Activated naive CD8-positive, alpha-beta T cell treated with anti-CD3 and anti-CD28 coated beads, Interleukin-2, amount 50 U/mL, for 24 hours (primary cell): ENCODE measurements at regions not wholly inside any gene's neighbourhood (a gene's known extent, or its start where the extent isn't known, plus 50 kb on each side); places are given as distances from the start of the nearest gene placed in this dataset.
A peak's percentile ranks its signal among the peaks of the same experiment; 100 is the strongest.
"Not testable (repeated sequence)": the region's sequence is repeated elsewhere in the genome, so short reads cannot be mapped to it uniquely, and the experiment has no call there.

ENCODE experiments used
- ATAC-seq: fragments of 150-1000 bp; cut with Tn5 transposase; one replicate; pipeline ENCODE4 v1.10.0; 2021
- DNase-seq: peaks from one replicate; pipeline ENCODE4 v3.0.0; 2021
- H3K27ac Mint-ChIP-seq: one replicate; pipeline ENCODE4 v1.8.0; 2021; ENCODE audit warnings: mild to moderate bottlenecking, mixed read lengths
- H3K27me3 Mint-ChIP-seq: one replicate; pipeline ENCODE4 v1.8.0; 2021; ENCODE audit warnings: mixed read lengths
- H3K36me3 Mint-ChIP-seq: one replicate; pipeline ENCODE4 v1.8.0; 2021; ENCODE audit warnings: low read depth, mixed read lengths
- H3K4me1 Mint-ChIP-seq: one replicate; pipeline ENCODE4 v1.8.0; 2021; ENCODE audit warnings: mixed read lengths
- H3K4me3 Mint-ChIP-seq: one replicate; pipeline ENCODE4 v1.8.0; 2021; ENCODE audit warnings: mild to moderate bottlenecking, moderate library complexity, mixed read lengths
- H3K9me3 Mint-ChIP-seq: one replicate; pipeline ENCODE4 v1.8.0; 2021; ENCODE audit warnings: mixed read lengths

- Mint-ChIP-seq H3K9me3 (peaks cover 3% of the 10 kb centered on the region), H3K27me3 (peaks cover 39% of the 10 kb centered on the region), H3K36me3 (no peaks in the 10 kb centered on the region), H3K4me3 (peak overlapping the region; percentile 47), H3K4me1 (peaks cover 26% of the 10 kb centered on the region), H3K27ac (peak overlapping the region; percentile 62)
- peak; percentile 94 for ATAC-seq
- DNase-seq: peak; percentile 35
These were observed 121.6 kb downstream of the TLR4 start for GRCh38 chr9:117825609-117826347.

DNA sequence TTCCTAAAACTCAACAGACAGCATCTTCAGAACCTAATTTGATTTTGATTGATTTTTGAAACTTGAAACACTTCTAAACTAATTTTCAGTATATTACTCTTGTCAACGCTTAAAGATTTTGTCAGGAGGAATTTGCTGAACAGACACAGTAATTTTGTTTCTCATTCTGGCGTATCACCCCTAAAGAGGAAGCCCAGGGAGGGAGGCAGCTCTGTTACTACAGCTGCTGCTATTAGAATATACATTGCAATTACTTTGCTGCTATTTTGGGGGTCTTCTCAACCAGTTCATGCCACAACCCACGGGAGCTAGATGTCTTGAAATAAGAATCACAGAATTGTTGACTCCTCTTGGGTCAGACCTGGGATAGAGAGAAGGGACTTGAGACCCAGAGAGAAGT is 122.6 kb downstream of the TLR4 start:
- peaks cover 41% of the 10 kb centered on the region for H3K27me3 Mint-ChIP-seq
- H3K4me3 Mint-ChIP-seq: no peak overlapping the region

GRCh38 chr9:117827456-117827855 is 123.3 kb downstream of the TLR4 start:
- no peaks in the 10 kb centered on the region for H3K36me3 Mint-ChIP-seq
- H3K27me3 Mint-ChIP-seq: peaks cover 42% of the 10 kb centered on the region
- peaks cover 26% of the 10 kb centered on the region for H3K4me1 Mint-ChIP-seq
- DNase-seq (no peak), ATAC-seq (no peak)
- no peak overlapping the region for H3K4me3 Mint-ChIP-seq
- no peak overlapping the region for H3K27ac Mint-ChIP-seq
- peaks cover 3% of the 10 kb centered on the region for H3K9me3 Mint-ChIP-seq

More for the DNA sequence above, 122.6 kb downstream of the TLR4 start:
- Mint-ChIP-seq H3K4me1 (peaks cover 26% of the 10 kb centered on the region), H3K9me3 (peaks cover 3% of the 10 kb centered on the region), H3K27ac (no peak overlapping the region), H3K36me3 (no peaks in the 10 kb centered on the region)
- no peak for ATAC-seq
- no peak for DNase-seq

- DNase-seq: no peak
- Mint-ChIP-seq H3K27me3 (peaks cover 42% of the 10 kb centered on the region), H3K9me3 (peaks cover 3% of the 10 kb centered on the region), H3K27ac (no peak overlapping the region), H3K36me3 (no peaks in the 10 kb centered on the region), H3K4me3 (no peak overlapping the region), H3K4me1 (peaks cover 26% of the 10 kb centered on the region)
- ATAC-seq: no peak
These were observed 124.3 kb downstream of the TLR4 start for GRCh38 chr9:117828466-117828865.

GRCh38 chr9:117835798-117836197 is 131.6 kb downstream of the TLR4 start:
- H3K9me3 Mint-ChIP-seq: peaks cover 3% of the 10 kb centered on the region
- no peak overlapping the region for H3K4me3 Mint-ChIP-seq
- no peak overlapping the region for H3K27ac Mint-ChIP-seq
- peaks cover 19% of the 10 kb centered on the region for H3K27me3 Mint-ChIP-seq
- peaks cover 2% of the 10 kb centered on the region for H3K4me1 Mint-ChIP-seq
- DNase-seq (no peak), ATAC-seq (peak; percentile 65)
- no peaks in the 10 kb centered on the region for H3K36me3 Mint-ChIP-seq

DNA sequence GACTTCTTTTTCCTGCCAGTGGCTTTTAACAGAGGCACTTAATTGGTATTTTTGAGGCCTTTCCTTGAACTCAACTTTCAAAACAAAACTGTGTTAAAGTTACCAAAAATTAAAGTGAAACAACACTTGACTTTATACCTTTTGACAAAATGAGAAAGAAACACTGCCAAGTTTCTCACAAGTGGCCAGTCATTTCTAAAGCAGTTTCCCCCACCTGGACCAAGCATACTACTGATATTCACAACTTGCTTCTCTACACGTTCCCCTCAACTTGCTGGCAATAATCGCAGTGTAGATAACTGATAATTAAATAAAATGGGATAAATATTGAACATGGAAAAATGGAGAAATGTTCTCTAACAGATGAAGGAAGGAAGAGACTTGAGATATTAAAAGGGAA is 135.7 kb downstream of the TLR4 start:
- ATAC-seq: no peak
- Mint-ChIP-seq H3K9me3 (peaks cover 3% of the 10 kb centered on the region), H3K27me3 (peaks cover 19% of the 10 kb centered on the region), H3K27ac (no peak overlapping the region), H3K4me3 (no peak overlapping the region), H3K36me3 (no peaks in the 10 kb centered on the region), H3K4me1 (peaks cover 2% of the 10 kb centered on the region)
- no peak for DNase-seq

DNA sequence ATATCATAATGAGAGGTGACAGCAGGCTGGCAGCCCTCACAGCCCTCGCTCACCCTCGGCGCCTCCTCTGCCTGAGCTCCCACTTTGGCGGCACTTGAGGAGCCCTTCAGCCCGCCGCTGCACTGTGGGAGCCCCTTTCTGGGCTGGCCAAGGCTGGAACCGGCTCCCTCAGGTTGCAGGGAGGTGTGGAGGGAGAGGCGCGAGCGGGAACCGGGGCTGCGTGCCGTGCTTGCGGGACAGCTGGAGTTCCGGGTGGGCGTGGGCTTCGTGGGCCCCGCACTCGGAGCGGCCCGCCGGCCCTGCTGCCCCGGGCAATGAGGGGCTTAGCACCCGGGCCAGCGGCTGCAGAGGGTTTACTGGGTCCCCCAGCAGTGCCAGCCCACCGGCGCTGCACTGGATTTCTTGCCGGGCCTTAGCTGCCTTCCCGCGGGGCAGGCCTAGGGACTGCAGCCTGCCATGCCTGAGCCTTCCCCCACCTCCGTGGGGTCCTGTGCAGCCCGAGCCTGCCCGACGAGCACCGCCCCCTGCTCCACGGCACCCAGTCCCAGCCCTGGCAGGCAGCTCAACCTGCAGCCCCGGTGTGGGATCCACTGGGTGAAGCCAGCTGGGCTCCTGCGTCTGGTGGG is 147.7 kb downstream of the TLR4 start:
- not testable (repeated sequence) for H3K27ac Mint-ChIP-seq, H3K9me3 Mint-ChIP-seq, H3K4me1 Mint-ChIP-seq, DNase-seq, H3K27me3 Mint-ChIP-seq, ATAC-seq, H3K4me3 Mint-ChIP-seq, H3K36me3 Mint-ChIP-seq

- H3K4me1 Mint-ChIP-seq: no peaks in the 10 kb centered on the region
- peaks cover 4% of the 10 kb centered on the region for H3K9me3 Mint-ChIP-seq
- H3K4me3 Mint-ChIP-seq: no peak overlapping the region
- no peaks in the 10 kb centered on the region for H3K36me3 Mint-ChIP-seq
- H3K27me3 Mint-ChIP-seq: no peaks in the 10 kb centered on the region
- H3K27ac Mint-ChIP-seq: no peak overlapping the region
- ATAC-seq: no peak
- DNase-seq: no peak
These were observed 154.4 kb downstream of the TLR4 start for GRCh38 chr9:117858561-117858960.

DNA sequence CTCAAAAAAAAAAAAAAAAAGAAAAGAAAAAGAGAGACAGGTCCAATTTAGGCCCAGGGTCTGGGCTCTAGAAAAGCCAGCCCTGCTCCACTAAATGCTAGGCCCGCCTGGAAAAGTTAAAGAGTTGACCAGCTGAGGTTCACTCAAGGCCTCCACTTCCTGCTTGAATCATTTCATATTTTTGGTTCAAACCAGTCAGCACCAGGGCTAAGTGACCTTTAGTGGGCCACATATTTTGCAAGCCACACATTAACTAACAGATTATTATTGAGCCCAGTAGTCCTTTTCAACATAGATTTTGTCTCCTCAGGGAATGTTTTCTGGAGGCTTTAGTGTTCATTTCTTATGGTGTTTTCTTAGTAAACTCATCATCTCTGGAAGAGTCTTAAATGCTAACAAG is 156.6 kb downstream of the TLR4 start:
- no peak for ATAC-seq
- H3K9me3 Mint-ChIP-seq: peaks cover 4% of the 10 kb centered on the region
- no peaks in the 10 kb centered on the region for H3K4me1 Mint-ChIP-seq
- DNase-seq: no peak
- no peak overlapping the region for H3K27ac Mint-ChIP-seq
- no peak overlapping the region for H3K4me3 Mint-ChIP-seq
- H3K27me3 Mint-ChIP-seq: peaks cover 5% of the 10 kb centered on the region
- H3K36me3 Mint-ChIP-seq: no peaks in the 10 kb centered on the region

GRCh38 chr9:117864385-117865057 is 160.3 kb downstream of the TLR4 start:
- H3K27ac Mint-ChIP-seq: no peak overlapping the region

GRCh38 chr9:117868594-117868993 is 164.4 kb downstream of the TLR4 start:
- no peak overlapping the region for H3K27ac Mint-ChIP-seq
- no peaks in the 10 kb centered on the region for H3K4me1 Mint-ChIP-seq
- no peaks in the 10 kb centered on the region for H3K36me3 Mint-ChIP-seq
- no peaks in the 10 kb centered on the region for H3K9me3 Mint-ChIP-seq
- H3K27me3 Mint-ChIP-seq: peaks cover 5% of the 10 kb centered on the region
- no peak overlapping the region for H3K4me3 Mint-ChIP-seq
- ATAC-seq (no peak), DNase-seq (no peak)

More at GRCh38 chr9:117864385-117865057, 160.3 kb downstream of the TLR4 start:
- no peaks in the 10 kb centered on the region for H3K36me3 Mint-ChIP-seq
- no peaks in the 10 kb centered on the region for H3K4me1 Mint-ChIP-seq
- no peak overlapping the region for H3K4me3 Mint-ChIP-seq
- peaks cover 4% of the 10 kb centered on the region for H3K9me3 Mint-ChIP-seq
- ATAC-seq (no peak), DNase-seq (no peak)
- H3K27me3 Mint-ChIP-seq: peaks cover 5% of the 10 kb centered on the region

GRCh38 chr9:117869287-117869686 is 165.1 kb downstream of the TLR4 start:
- no peaks in the 10 kb centered on the region for H3K9me3 Mint-ChIP-seq
- no peaks in the 10 kb centered on the region for H3K36me3 Mint-ChIP-seq
- H3K4me3 Mint-ChIP-seq: no peak overlapping the region
- H3K27ac Mint-ChIP-seq: no peak overlapping the region
- no peak for ATAC-seq
- H3K27me3 Mint-ChIP-seq: peaks cover 3% of the 10 kb centered on the region
- no peaks in the 10 kb centered on the region for H3K4me1 Mint-ChIP-seq
- DNase-seq: no peak

- Mint-ChIP-seq H3K4me1 (no peaks in the 10 kb centered on the region), H3K36me3 (no peaks in the 10 kb centered on the region), H3K27me3 (no peaks in the 10 kb centered on the region), H3K4me3 (no peak overlapping the region), H3K27ac (no peak overlapping the region), H3K9me3 (no peaks in the 10 kb centered on the region)
- DNase-seq (no peak), ATAC-seq (no peak)
These were observed 165.5 kb downstream of the TLR4 start for GRCh38 chr9:117869712-117870111.

- ATAC-seq: no peak
- no peak for DNase-seq
- Mint-ChIP-seq H3K27ac (no peak overlapping the region), H3K4me3 (no peak overlapping the region), H3K9me3 (no peaks in the 10 kb centered on the region), H3K27me3 (no peaks in the 10 kb centered on the region), H3K4me1 (no peaks in the 10 kb centered on the region), H3K36me3 (no peaks in the 10 kb centered on the region)
These were observed 169.5 kb downstream of the TLR4 start for GRCh38 chr9:117873664-117874063.

DNA sequence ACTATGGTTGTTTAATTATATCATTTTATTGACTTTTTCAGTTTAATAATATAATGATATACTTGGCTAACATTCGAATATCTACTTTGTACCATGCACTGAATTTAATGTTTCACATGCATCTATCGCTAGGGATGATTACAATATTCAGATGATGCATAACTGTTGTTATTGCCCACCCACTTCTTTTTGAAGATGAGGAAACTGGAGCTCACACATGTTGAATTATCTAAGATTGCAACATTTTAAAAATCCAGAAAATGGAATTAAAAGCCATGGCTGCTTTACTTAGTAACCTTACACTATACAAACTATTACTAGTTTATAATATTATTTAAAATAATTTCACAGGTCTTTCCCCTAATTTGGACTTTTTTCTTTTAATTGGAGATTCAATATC is 171.7 kb downstream of the TLR4 start:
- no peak overlapping the region for H3K27ac Mint-ChIP-seq
- H3K4me1 Mint-ChIP-seq: no peaks in the 10 kb centered on the region
- DNase-seq (no peak), ATAC-seq (no peak)
- no peaks in the 10 kb centered on the region for H3K27me3 Mint-ChIP-seq
- H3K9me3 Mint-ChIP-seq: no peaks in the 10 kb centered on the region
- no peaks in the 10 kb centered on the region for H3K36me3 Mint-ChIP-seq
- H3K4me3 Mint-ChIP-seq: no peak overlapping the region
